Activated CD4-positive, alpha-beta T cell treated with anti-CD3 and anti-CD28 coated beads, Interleukin-2, amount 50 U/mL, for 24 hours (primary cell): ENCODE measurements at regions not wholly inside any gene's neighbourhood (a gene's known extent, or its start where the extent isn't known, plus 50 kb on each side); places are given as distances from the start of the nearest gene placed in this dataset.

Experiments
- DNase-seq, 2 donors: peaks; one replicate each; pipeline ENCODE4 v3.0.0-alpha.2; 2020; ENCODE audit warnings: low read depth in 1 of 2, low spot score in 1 of 2

GRCh38 chr4:179747218-179747910 lies 2305.1 kb upstream of the AGA start:
- no peak for DNase-seq

GRCh38 chr4:179748837-179749236 lies 2306.6 kb upstream of the AGA start:
- DNase-seq, result no peak

- DNase-seq, result no peak
Measured at GRCh38 chr4:179750374-179750773, 2308.1 kb upstream of the AGA start.

GRCh38 chr4:179751669-179752068 lies 2309.4 kb upstream of the AGA start:
- no peak for DNase-seq

- DNase-seq, result no peak
Measured at GRCh38 chr4:179755322-179755721, 2313.1 kb upstream of the AGA start.

- DNase-seq, result no peak
Measured at GRCh38 chr4:179757641-179758040, 2315.4 kb upstream of the AGA start.

GRCh38 chr4:179762840-179763239 lies 2320.6 kb upstream of the AGA start:
- DNase-seq, result no peak

GRCh38 chr4:179766938-179767337 lies 2324.7 kb upstream of the AGA start:
- no peak for DNase-seq

- DNase-seq, result no peak
Measured at GRCh38 chr4:179768996-179769395, 2326.8 kb upstream of the AGA start.

GRCh38 chr4:179797738-179798137 lies 2355.5 kb upstream of the AGA start:
- no peak for DNase-seq

- no peak for DNase-seq
Measured at GRCh38 chr4:179803857-179804256, 2361.6 kb upstream of the AGA start.

- no peak for DNase-seq
Measured at GRCh38 chr4:179804440-179804839, 2362.2 kb upstream of the AGA start.

GRCh38 chr4:179817317-179817716 lies 2375.1 kb upstream of the AGA start:
- no peak for DNase-seq

GRCh38 chr4:179823342-179823741 lies 2381.1 kb upstream of the AGA start:
- DNase-seq, result no peak

GRCh38 chr4:179831274-179831673 lies 2389.0 kb upstream of the AGA start:
- DNase-seq, result no peak

- DNase-seq, result no peak
Measured at GRCh38 chr4:179836179-179837075, 2394.2 kb upstream of the AGA start.

GRCh38 chr4:179843370-179843769 lies 2399.8 kb upstream of the TENM3 start:
- no peak for DNase-seq

GRCh38 chr4:179855469-179855868 lies 2387.7 kb upstream of the TENM3 start:
- DNase-seq, result no peak

- no peak for DNase-seq
Measured at GRCh38 chr4:179858221-179858620, 2385.0 kb upstream of the TENM3 start.

GRCh38 chr4:179867300-179867878 lies 2375.8 kb upstream of the TENM3 start:
- no peak for DNase-seq

- no peak for DNase-seq
Measured at GRCh38 chr4:179871726-179872125, 2371.5 kb upstream of the TENM3 start.

- DNase-seq, result no peak
Measured at GRCh38 chr4:179872755-179873154, 2370.4 kb upstream of the TENM3 start.
